HL-60 (cell line): ENCODE measurements at regions not wholly inside any gene's neighbourhood (a gene's known extent, or its start where the extent isn't known, plus 50 kb on each side); places are given as distances from the start of the nearest gene placed in this dataset.

ENCODE experiments used
- CTCF ChIP-seq: IDR thresholded peaks from one replicate; pipeline ENCODE4 v1.5.1; 2011; ENCODE audit warnings: low read length, control low read depth, inconsistent platforms; ENCODE audit not compliant: insufficient read depth
- GABPA ChIP-seq: IDR thresholded peaks from 2 replicates; pipeline ENCODE4 v1.6.1; 2012; ENCODE audit warnings: low read depth

GRCh38 chr14:38432186-38432585, 176.3 kb upstream of the CLEC14A start:
- no peak for TF ChIP-seq GABPA
- TF ChIP-seq CTCF: no peak
